ENCODE measurements at regions not wholly inside any gene's neighbourhood (a gene's known extent, or its start where the extent isn't known, plus 50 kb on each side); places are given as distances from the start of the nearest gene placed in this dataset.

GRCh38 chr9:117979914-117980313 is 275.7 kb downstream of the TLR4 start:
- Histone ChIP-seq H3K4me3 (ENCODE audit: low read length in 3 of 3) (no peak overlapping the region), H3K36me3 (ENCODE audit: control insufficient read depth in 2 of 3, insufficient read depth in 3 of 3, low read length in 3 of 3) (no peaks in the 10 kb centered on the region), H3K4me1 (ENCODE audit: control insufficient read depth in 2 of 3, insufficient read depth in 2 of 3, low read depth in 1 of 3, low read length in 3 of 3) (no peaks in the 10 kb centered on the region), H3K9me3 (ENCODE audit: control insufficient read depth in 2 of 3, insufficient read depth in 1 of 3, low read length in 3 of 3) (no peaks in the 10 kb centered on the region), H3K9ac (ENCODE audit: low read length in 3 of 3) (no peak overlapping the region), H3K27me3 (ENCODE audit: control insufficient read depth, insufficient read depth, low read length) (no peaks in the 10 kb centered on the region), H3K27ac (ENCODE audit: low read depth in 2 of 2, low read length in 2 of 2) (no peak overlapping the region)
- intact Hi-C loops (cut with DNase I): no loop called here
- DNase-seq: no peak
- no peak for TF ChIP-seq CTCF (IDR thresholded peaks at IDR 0.05; ENCODE audit: borderline replicate concordance, extremely low read depth, insufficient read depth)
- no peak for FAIRE-seq

GRCh38 chr9:117987945-117988344 is 283.7 kb downstream of the TLR4 start:
- no peak overlapping the region for H3K27ac ChIP-seq (ENCODE audit: low read depth in 2 of 2, low read length in 2 of 2)
- no peaks in the 10 kb centered on the region for H3K27me3 ChIP-seq (ENCODE audit: control insufficient read depth, insufficient read depth, low read length)
- H3K4me3 ChIP-seq (ENCODE audit: low read length in 3 of 3): no peak overlapping the region
- FAIRE-seq: no peak
- no peaks in the 10 kb centered on the region for H3K36me3 ChIP-seq (ENCODE audit: control insufficient read depth in 2 of 3, insufficient read depth in 3 of 3, low read length in 3 of 3)
- no peaks in the 10 kb centered on the region for H3K9me3 ChIP-seq (ENCODE audit: control insufficient read depth in 2 of 3, insufficient read depth in 1 of 3, low read length in 3 of 3)
- no peak overlapping the region for H3K9ac ChIP-seq (ENCODE audit: low read length in 3 of 3)
- no peaks in the 10 kb centered on the region for H3K4me1 ChIP-seq (ENCODE audit: control insufficient read depth in 2 of 3, insufficient read depth in 2 of 3, low read depth in 1 of 3, low read length in 3 of 3)
- TF ChIP-seq CTCF (IDR thresholded peaks at IDR 0.05; ENCODE audit: borderline replicate concordance, extremely low read depth, insufficient read depth): no peak
- intact Hi-C loops (cut with DNase I): no loop called here
- DNase-seq: no peak

- Histone ChIP-seq H3K4me3 (ENCODE audit: low read length in 3 of 3) (no peak overlapping the region), H3K36me3 (ENCODE audit: control insufficient read depth in 2 of 3, insufficient read depth in 3 of 3, low read length in 3 of 3) (no peaks in the 10 kb centered on the region), H3K9me3 (ENCODE audit: control insufficient read depth in 2 of 3, insufficient read depth in 1 of 3, low read length in 3 of 3) (no peaks in the 10 kb centered on the region), H3K27me3 (ENCODE audit: control insufficient read depth, insufficient read depth, low read length) (no peaks in the 10 kb centered on the region), H3K9ac (ENCODE audit: low read length in 3 of 3) (no peak overlapping the region), H3K27ac (ENCODE audit: low read depth in 2 of 2, low read length in 2 of 2) (no peak overlapping the region), H3K4me1 (ENCODE audit: control insufficient read depth in 2 of 3, insufficient read depth in 2 of 3, low read depth in 1 of 3, low read length in 3 of 3) (no peaks in the 10 kb centered on the region)
- DNase-seq (peak in 4 of 5 donors; percentile 53 to 83 (median 76)), FAIRE-seq (no peak)
- intact Hi-C loops (cut with DNase I): no loop called here
- no peak for TF ChIP-seq CTCF (IDR thresholded peaks at IDR 0.05; ENCODE audit: borderline replicate concordance, extremely low read depth, insufficient read depth)
Measured at GRCh38 chr9:117992006-117992405, 287.8 kb downstream of the TLR4 start.

- H3K27me3 ChIP-seq (ENCODE audit: control insufficient read depth, insufficient read depth, low read length): no peaks in the 10 kb centered on the region
- H3K36me3 ChIP-seq (ENCODE audit: control insufficient read depth in 2 of 3, insufficient read depth in 3 of 3, low read length in 3 of 3): no peaks in the 10 kb centered on the region
- H3K9ac ChIP-seq (ENCODE audit: low read length in 3 of 3): no peak overlapping the region
- intact Hi-C loops (cut with DNase I): no loop called here
- H3K27ac ChIP-seq (ENCODE audit: low read depth in 2 of 2, low read length in 2 of 2): no peak overlapping the region
- no peak for TF ChIP-seq CTCF (IDR thresholded peaks at IDR 0.05; ENCODE audit: borderline replicate concordance, extremely low read depth, insufficient read depth)
- DNase-seq: no peak
- FAIRE-seq: no peak
- H3K9me3 ChIP-seq (ENCODE audit: control insufficient read depth in 2 of 3, insufficient read depth in 1 of 3, low read length in 3 of 3): no peaks in the 10 kb centered on the region
- no peak overlapping the region for H3K4me3 ChIP-seq (ENCODE audit: low read length in 3 of 3)
- no peaks in the 10 kb centered on the region for H3K4me1 ChIP-seq (ENCODE audit: control insufficient read depth in 2 of 3, insufficient read depth in 2 of 3, low read depth in 1 of 3, low read length in 3 of 3)
Measured at GRCh38 chr9:118000581-118000980, 296.4 kb downstream of the TLR4 start.
